HepG2 (cell line): ENCODE measurements at regions not wholly inside any gene's neighbourhood (a gene's known extent, or its start where the extent isn't known, plus 50 kb on each side); places are given as distances from the start of the nearest gene placed in this dataset.

ENCODE experiments used
- ATAC-seq: fragments of 200-7000 bp; cut with Tn5 transposase; 3 replicates; pipeline ENCODE4 v1.9.1; 2020; ENCODE audit warnings: mild to moderate bottlenecking, moderate library complexity
- BruUV-seq: library from RNA; stranded (reverse); fragments of 400-500 nt; replicated peaks from 2 replicates; lab custom pipeline; 2021; lab: Mats Ljungman, UMichigan
- CTCF ChIA-PET: fragments of 300-600 bp; formaldehyde crosslinking; extraction: SDS; loops from one replicate; lab custom pipeline; 2021; ENCODE audit warnings: low total read pairs, inconsistent platforms, low intra/inter-chr PET ratio; lab: Yijun Ruan, JAX
- POLR2A ChIA-PET: fragments of 350-600 bp; sonication (Branson Sonifier 250); formaldehyde crosslinking; loops from one replicate; lab custom pipeline; 2020; ENCODE audit warnings: antibody characterized with exemption, inconsistent platforms; lab: Yijun Ruan, JAX
- DNase-seq: peaks from one replicate; pipeline ENCODE4 v3.0.0-alpha.2; 2015; ENCODE audit warnings: low spot score
- FAIRE-seq: peaks from 3 replicates; lab custom pipeline; 2011; peaks lifted over from hg19 to GRCh38; lab: Jason Lieb, UNC
- H2AFZ ChIP-seq: one replicate; pipeline ENCODE4 v1.6.1; 2011; ENCODE audit warnings: low read length, inconsistent platforms
- H3K27ac ChIP-seq: fragments of 300-600 bp; 3 replicates; pipeline ENCODE4 v1.8.0; 2011; ENCODE audit warnings: mixed run types, mild to moderate bottlenecking, mixed read lengths, low read length, inconsistent platforms; ENCODE audit not compliant: insufficient read depth; ENCODE audit errors: extremely low read length
- H3K27me3 ChIP-seq, 2 experiments: fragments of 200-600 bp in 1 of 2; 2 replicates in 1 of 2; 3 replicates in 1 of 2; pipeline versions ENCODE4 v1.6.0 to v1.8.0; 2011; ENCODE audit warnings: low read length in 2 of 2, mild to moderate bottlenecking in 2 of 2, moderate library complexity in 2 of 2, inconsistent platforms in 1 of 2; ENCODE audit not compliant: insufficient read depth in 2 of 2, control insufficient read depth in 1 of 2
- H3K36me3 ChIP-seq, 2 experiments: fragments of 200-600 bp in 1 of 2; replicated peaks in 1 of 2; 2 replicates in 1 of 2; 3 replicates in 1 of 2; pipeline versions ENCODE4 v1.5.1 to v1.8.0; 2011; ENCODE audit warnings: low read length in 2 of 2, inconsistent platforms in 1 of 2; ENCODE audit not compliant: insufficient read depth in 2 of 2, control insufficient read depth in 1 of 2
- H3K4me1 ChIP-seq: 2 replicates; pipeline ENCODE4 v1.5.1; 2012; ENCODE audit warnings: low read length, inconsistent platforms; ENCODE audit not compliant: insufficient read depth
- H3K4me2 ChIP-seq: 2 replicates; pipeline ENCODE4 v1.6.0; 2011; ENCODE audit warnings: low read depth, low read length, inconsistent platforms
- H3K4me3 ChIP-seq, 3 experiments: fragments of 200-600 bp in 1 of 3; sonication (generic), shearing (Covaris generic) in 1 of 3; replicated peaks in 1 of 3; 2 replicates each; pipeline ENCODE4 v1.5.1; 2011 to 2016; ENCODE audit warnings: low read length in 3 of 3, inconsistent platforms in 2 of 3, low read depth in 2 of 3, mild to moderate bottlenecking in 2 of 3, control low read depth in 1 of 3, mixed read lengths in 1 of 3; ENCODE audit not compliant: insufficient read depth in 1 of 3
- H3K79me2 ChIP-seq: one replicate; pipeline ENCODE4 v1.6.1; 2011; ENCODE audit warnings: low read length, inconsistent platforms; ENCODE audit not compliant: insufficient read depth
- H3K9ac ChIP-seq: 2 replicates; pipeline ENCODE4 v1.6.0; 2011; ENCODE audit warnings: mild to moderate bottlenecking, low read depth, low read length, inconsistent platforms; ENCODE audit not compliant: insufficient read depth
- H3K9me3 ChIP-seq: 2 replicates; pipeline ENCODE4 v1.5.1; 2012; ENCODE audit warnings: mild to moderate bottlenecking, low read length
- H4K20me1 ChIP-seq: 2 replicates; pipeline ENCODE4 v1.6.0; 2011; ENCODE audit warnings: inconsistent platforms, mild to moderate bottlenecking, low read length, moderate library complexity; ENCODE audit not compliant: insufficient read depth
- CAMTA2 ChIP-seq: sonication (generic); formaldehyde crosslinking; IDR thresholded peaks from 2 replicates; pipeline ENCODE4 v1.4.0; 2020; ENCODE audit warnings: mild to moderate bottlenecking, missing genetic modification reagents, borderline replicate concordance
- IRX3 ChIP-seq: sonication (generic); formaldehyde crosslinking; IDR thresholded peaks from 2 replicates; pipeline ENCODE4 v1.8.1; 2023; ENCODE audit warnings: mild to moderate bottlenecking, low read depth, missing genetic modification reagents, borderline replicate concordance
- NFKB2 ChIP-seq: sonication (generic); formaldehyde crosslinking; IDR thresholded peaks from 2 replicates; pipeline ENCODE4 v1.4.0; 2020; ENCODE audit warnings: missing genetic modification reagents, borderline replicate concordance
- ONECUT2 ChIP-seq: sonication (generic); formaldehyde crosslinking; IDR thresholded peaks from 2 replicates; pipeline ENCODE4 v1.4.0; 2020; ENCODE audit warnings: missing genetic modification reagents
- RNF2 ChIP-seq: fragments of 450-650 bp; conservative IDR thresholded peaks from 2 replicates; pipeline ENCODE4 v1.6.1; 2016; ENCODE audit warnings: low read depth
- SATB2 ChIP-seq: sonication (generic); formaldehyde crosslinking; IDR thresholded peaks from 2 replicates; pipeline ENCODE4 v1.5.0; 2020; ENCODE audit warnings: missing genetic modification reagents
- SIN3B ChIP-seq: fragments of 150-350 bp; IDR thresholded peaks from 2 replicates; pipeline ENCODE4 v1.6.1; 2014; ENCODE audit warnings: low read length
- ZNF121 ChIP-seq: sonication (generic); formaldehyde crosslinking; IDR thresholded peaks from 2 replicates; pipeline ENCODE4 v1.5.0; 2020; ENCODE audit warnings: mild to moderate bottlenecking, missing genetic modification reagents
- ZNF572 ChIP-seq: sonication (generic); formaldehyde crosslinking; IDR thresholded peaks from 2 replicates; pipeline ENCODE4 v1.5.1; 2020; ENCODE audit warnings: mild to moderate bottlenecking, missing genetic modification reagents
- ZNF607 ChIP-seq: sonication (generic); formaldehyde crosslinking; IDR thresholded peaks from 2 replicates; pipeline ENCODE4 v1.5.1; 2020; ENCODE audit warnings: missing genetic modification reagents, mild to moderate bottlenecking, borderline replicate concordance
- ZNF766 ChIP-seq: sonication (generic); formaldehyde crosslinking; IDR thresholded peaks from 2 replicates; pipeline ENCODE4 v1.5.0; 2020; ENCODE audit warnings: missing genetic modification reagents, borderline replicate concordance
- WGBS: methylation state at CpG from one replicate; pipeline ENCODE4 v1.1.6; 2017; ENCODE audit warnings: low lambda C conversion rate; 5-methylcytosine and 5-hydroxymethylcytosine counted together
- in situ Hi-C: cut with HindIII; loops from 2 replicates; pipeline ENCODE4 v1.10.0; 2017; ENCODE audit warnings: low pct_unique_long_range_greater_than_20kb; ENCODE audit not compliant: extremely low pct_ligation_motif_present
- intact Hi-C: fragments of 100-400 bp; cut with micrococcal nuclease; formaldehyde crosslinking; loops from one replicate; pipeline ENCODE4 v1.10.0; 2022; ENCODE audit not compliant: unreplicated experiment
- TF ChIP-seq, protein P1 (sequence below): sonication (generic); formaldehyde crosslinking; IDR thresholded peaks from 2 replicates; pipeline ENCODE4 v1.9.0; 2021; ENCODE audit warnings: missing genetic modification reagents, borderline replicate concordance

- WGBS, result 7% methylated on average over 5 of the region's 9 CpGs
- no peak overlapping the region for H3K9ac ChIP-seq
- no peaks in the 10 kb centered on the region for H3K36me3 ChIP-seq
- no peaks in the 10 kb centered on the region for H3K9me3 ChIP-seq
- ChIA-PET POLR2A (no interaction called here), CTCF (no interaction called here)
- H2AFZ ChIP-seq, result no peak overlapping the region
- ATAC-seq, result no peak
- no peak overlapping the region for H3K4me3 ChIP-seq
- TF ChIP-seq RNF2 (no peak), ZNF572 (CRISPR knock-in tag) (no peak), IRX3 (CRISPR knock-in tag) (no peak), ZNF607 (CRISPR knock-in tag) (no peak), SATB2 (CRISPR knock-in tag) (no peak), ZNF766 (CRISPR knock-in tag) (no peak), SIN3B (no peak), CAMTA2 (CRISPR knock-in tag) (no peak), NFKB2 (CRISPR knock-in tag) (no peak), ONECUT2 (CRISPR knock-in tag) (no peak), ZNF121 (CRISPR knock-in tag) (no peak)
- TF ChIP-seq, protein P1, sequence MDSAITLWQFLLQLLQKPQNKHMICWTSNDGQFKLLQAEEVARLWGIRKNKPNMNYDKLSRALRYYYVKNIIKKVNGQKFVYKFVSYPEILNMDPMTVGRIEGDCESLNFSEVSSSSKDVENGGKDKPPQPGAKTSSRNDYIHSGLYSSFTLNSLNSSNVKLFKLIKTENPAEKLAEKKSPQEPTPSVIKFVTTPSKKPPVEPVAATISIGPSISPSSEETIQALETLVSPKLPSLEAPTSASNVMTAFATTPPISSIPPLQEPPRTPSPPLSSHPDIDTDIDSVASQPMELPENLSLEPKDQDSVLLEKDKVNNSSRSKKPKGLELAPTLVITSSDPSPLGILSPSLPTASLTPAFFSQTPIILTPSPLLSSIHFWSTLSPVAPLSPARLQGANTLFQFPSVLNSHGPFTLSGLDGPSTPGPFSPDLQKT (CRISPR knock-in tag), result no peak
- no TSS peak for BruUV-seq
- FAIRE-seq, result no peak
- H3K4me2 ChIP-seq, result no peak overlapping the region
- no peak overlapping the region for H3K27ac ChIP-seq
- no peaks in the 10 kb centered on the region; the same call in 1 of the 2 replicates for H4K20me1 ChIP-seq
- no peaks in the 10 kb centered on the region for H3K79me2 ChIP-seq
- H3K27me3 ChIP-seq, result peaks cover 12 to 71% of the 10 kb centered on the region in 2 experiments; a peak in 4 of 5 replicates
- in situ Hi-C loops, result no loop called here
- DNase-seq, result no peak
- no peaks in the 10 kb centered on the region for H3K4me1 ChIP-seq
- intact Hi-C loops, result no loop called here
These were observed 59.7 kb upstream of the ZNF469 start for GRCh38 chr16:88323041-88323440.
